Activated CD4-positive, alpha-beta memory T cell treated with anti-CD3 and anti-CD28 coated beads, Interleukin-2, amount 10 ng/mL, durations not matched to agents 7 days and 5 days (primary cell): ENCODE measurements at regions not wholly inside any gene's neighbourhood (a gene's known extent, or its start where the extent isn't known, plus 50 kb on each side); places are given as distances from the start of the nearest gene placed in this dataset.

Experiments used
- CTCF ChIA-PET: fragments of 350-600 bp; sonication (Branson Sonifier 250); formaldehyde crosslinking; loops from one replicate; lab custom pipeline; 2021; ENCODE audit warnings: antibody characterized with exemption, inconsistent platforms; lab: Charles Lee
- POLR2A ChIA-PET: fragments of 350-600 bp; sonication (Branson Sonifier 250); formaldehyde crosslinking; loops from one replicate; lab custom pipeline; 2021; ENCODE audit warnings: antibody characterized with exemption; lab: Charles Lee
- DNase-seq: peaks from one replicate; pipeline ENCODE4 v3.0.0-alpha.2; 2020
- H3K27ac Mint-ChIP-seq: one replicate; pipeline ENCODE4 v1.8.0; 2021; ENCODE audit warnings: mild to moderate bottlenecking, mixed read lengths
- H3K27me3 Mint-ChIP-seq: one replicate; pipeline ENCODE4 v1.8.0; 2021; ENCODE audit warnings: mixed read lengths
- H3K36me3 Mint-ChIP-seq: one replicate; pipeline ENCODE4 v1.8.0; 2021; ENCODE audit warnings: low read depth, mixed read lengths
- H3K4me1 Mint-ChIP-seq: one replicate; pipeline ENCODE4 v1.8.0; 2021; ENCODE audit warnings: mixed read lengths
- H3K4me3 Mint-ChIP-seq: one replicate; pipeline ENCODE4 v1.8.0; 2021; ENCODE audit warnings: mild to moderate bottlenecking, mixed read lengths
- H3K9me3 Mint-ChIP-seq: one replicate; pipeline ENCODE4 v1.8.0; 2021; ENCODE audit warnings: mixed read lengths

DNA sequence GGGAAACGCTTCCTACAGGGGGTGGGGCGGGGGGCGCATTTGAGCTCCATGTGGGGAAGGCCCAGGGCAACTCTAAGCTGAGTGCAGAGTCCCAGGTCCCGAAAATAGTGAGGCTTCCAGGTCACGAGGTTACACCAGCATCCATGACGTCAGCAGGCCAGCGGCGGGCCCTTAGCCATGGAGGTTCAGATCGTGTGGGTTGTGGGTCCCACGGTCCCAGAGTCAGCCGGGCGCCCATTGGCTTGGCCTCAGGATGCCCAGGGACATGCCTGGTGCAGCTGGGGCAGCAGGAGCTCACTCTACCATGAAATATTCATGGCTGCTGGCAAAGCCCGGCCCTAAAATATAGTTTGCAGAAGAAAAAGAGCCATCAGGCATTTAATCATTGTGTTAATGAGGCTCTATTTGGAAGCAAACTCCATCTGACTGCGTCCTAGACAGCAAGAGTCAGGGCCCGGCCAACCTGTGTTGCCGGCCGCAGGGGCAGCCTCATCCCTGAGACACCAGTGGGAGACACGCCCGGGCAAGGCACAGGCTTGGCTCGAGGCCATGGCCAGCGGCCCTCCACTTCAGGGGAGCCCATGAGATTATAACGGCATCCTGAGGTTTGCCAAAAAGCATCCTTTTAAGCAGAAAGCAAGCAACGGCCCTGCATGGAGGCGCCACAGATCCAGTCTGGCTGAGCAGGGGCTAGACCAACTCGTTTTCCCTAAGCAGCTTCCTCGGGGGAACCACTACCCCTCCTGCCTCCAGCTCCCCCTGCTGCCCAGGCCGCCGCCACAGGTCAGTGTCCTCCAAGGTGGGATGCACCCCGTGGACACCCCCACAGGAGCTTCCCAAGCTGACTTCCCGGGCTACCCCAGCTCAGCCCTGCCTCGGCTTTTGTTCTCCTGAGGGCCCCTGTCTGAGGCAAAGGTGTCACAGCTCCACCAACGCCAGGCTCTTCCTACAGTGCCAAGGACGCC, 108.9 kb upstream of the PPP1R26 start:
- no peak overlapping the region for H3K27ac Mint-ChIP-seq
- ChIA-PET POLR2A (no interaction called here), CTCF (interaction anchor here (1.1 kb wide), 1 partner anchor 41 kb away, joined by 3 read pairs; no protein-coding TSS in a partner anchor)
- DNase-seq, result no peak
- H3K27me3 Mint-ChIP-seq, result no peaks in the 10 kb centered on the region
- H3K4me1 Mint-ChIP-seq, result no peaks in the 10 kb centered on the region
- H3K4me3 Mint-ChIP-seq, result no peak overlapping the region
- H3K36me3 Mint-ChIP-seq, result no peaks in the 10 kb centered on the region
- H3K9me3 Mint-ChIP-seq, result no peaks in the 10 kb centered on the region

DNA sequence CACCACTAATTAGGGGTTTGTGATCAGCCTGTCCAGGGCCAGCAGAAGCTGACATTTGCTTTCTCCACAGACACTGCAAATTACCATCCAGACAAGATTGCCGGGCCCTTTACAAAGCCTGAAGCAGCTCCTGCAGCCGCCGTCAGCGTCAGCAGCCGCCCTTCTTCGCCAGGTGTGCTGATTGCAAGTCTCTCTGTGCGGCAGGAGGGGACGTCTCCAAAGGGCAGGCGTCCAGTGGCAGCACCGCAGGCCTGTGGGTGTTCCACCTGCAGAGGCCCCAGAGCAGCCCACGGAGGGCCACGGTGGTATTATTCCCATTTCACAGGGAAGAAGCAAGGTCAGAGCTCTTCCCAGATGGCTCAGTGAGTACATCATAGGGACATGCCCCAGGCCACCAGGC, 108.0 kb upstream of the PPP1R26 start:
- H3K4me1 Mint-ChIP-seq, result no peaks in the 10 kb centered on the region
- H3K36me3 Mint-ChIP-seq, result no peaks in the 10 kb centered on the region
- H3K9me3 Mint-ChIP-seq, result no peaks in the 10 kb centered on the region
- ChIA-PET CTCF (interaction anchor here (1.1 kb wide), 1 partner anchor 40 kb away, joined by 3 read pairs; no protein-coding TSS in a partner anchor), POLR2A (interaction anchor here (0.7 kb wide), 1 partner anchor 11 kb away, joined by 3 read pairs; no protein-coding TSS in a partner anchor)
- no peak for DNase-seq
- no peak overlapping the region for H3K4me3 Mint-ChIP-seq
- H3K27me3 Mint-ChIP-seq, result no peaks in the 10 kb centered on the region
- H3K27ac Mint-ChIP-seq, result no peak overlapping the region

DNA sequence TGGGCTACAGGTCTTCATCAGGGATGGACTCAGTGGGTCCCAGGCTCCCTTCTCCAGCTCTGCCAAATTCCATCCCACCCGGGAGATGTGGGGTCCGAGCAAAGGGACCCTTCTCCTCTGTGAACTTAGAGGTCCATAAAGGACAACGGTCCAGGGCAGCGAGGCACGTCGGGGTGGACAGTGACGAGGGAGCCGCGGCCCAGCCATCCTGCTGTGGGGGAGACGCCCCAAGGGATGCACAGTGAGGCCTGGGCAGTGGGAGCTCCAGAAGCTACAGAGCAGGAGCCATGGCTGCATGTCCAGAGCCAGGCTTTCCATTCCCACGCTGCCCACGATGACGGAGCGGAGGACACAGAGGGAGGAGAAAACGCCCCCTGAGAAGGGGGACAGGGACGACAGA, 107.5 kb upstream of the PPP1R26 start:
- POLR2A ChIA-PET, result interaction anchor here (0.7 kb wide), 1 partner anchor 12 kb away, joined by 3 read pairs; no protein-coding TSS in a partner anchor

DNA sequence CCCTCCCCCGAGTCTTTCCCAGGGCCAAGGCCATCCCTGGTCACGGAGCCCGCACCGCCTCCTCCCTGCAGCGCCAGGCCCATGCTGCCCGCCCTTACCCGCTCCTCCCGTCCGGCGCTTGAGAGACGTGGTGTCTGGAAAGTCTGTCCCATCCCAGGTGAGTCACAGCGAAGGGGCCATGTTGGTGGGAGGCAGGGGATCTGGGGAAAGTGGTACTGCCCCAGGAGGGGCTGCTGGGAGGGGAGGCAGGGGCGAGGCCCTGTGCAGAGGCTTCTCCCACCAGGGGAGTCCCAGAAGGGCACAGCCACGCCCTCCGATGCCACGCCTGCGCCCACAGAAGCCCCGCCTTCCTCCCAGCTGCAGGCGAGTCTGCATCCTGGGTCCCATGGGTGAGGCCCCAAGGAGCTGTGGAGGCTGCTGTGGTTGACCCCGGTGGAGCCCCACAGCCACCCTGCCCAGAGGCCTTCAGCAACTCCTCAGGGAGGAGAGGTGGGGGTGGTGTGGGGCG, 107.0 kb upstream of the PPP1R26 start:
- CTCF ChIA-PET, result no interaction called here
- Mint-ChIP-seq H3K9me3 (no peaks in the 10 kb centered on the region), H3K36me3 (no peaks in the 10 kb centered on the region), H3K27ac (no peak overlapping the region), H3K27me3 (no peaks in the 10 kb centered on the region), H3K4me1 (no peaks in the 10 kb centered on the region), H3K4me3 (no peak overlapping the region)
- DNase-seq, result no peak
- POLR2A ChIA-PET, result no interaction called here

More for the DNA sequence above, 107.5 kb upstream of the PPP1R26 start:
- no peaks in the 10 kb centered on the region for H3K27me3 Mint-ChIP-seq
- no peaks in the 10 kb centered on the region for H3K9me3 Mint-ChIP-seq
- no peak for DNase-seq
- no peaks in the 10 kb centered on the region for H3K36me3 Mint-ChIP-seq
- CTCF ChIA-PET, result no interaction called here
- no peak overlapping the region for H3K27ac Mint-ChIP-seq
- no peak overlapping the region for H3K4me3 Mint-ChIP-seq
- no peaks in the 10 kb centered on the region for H3K4me1 Mint-ChIP-seq

DNA sequence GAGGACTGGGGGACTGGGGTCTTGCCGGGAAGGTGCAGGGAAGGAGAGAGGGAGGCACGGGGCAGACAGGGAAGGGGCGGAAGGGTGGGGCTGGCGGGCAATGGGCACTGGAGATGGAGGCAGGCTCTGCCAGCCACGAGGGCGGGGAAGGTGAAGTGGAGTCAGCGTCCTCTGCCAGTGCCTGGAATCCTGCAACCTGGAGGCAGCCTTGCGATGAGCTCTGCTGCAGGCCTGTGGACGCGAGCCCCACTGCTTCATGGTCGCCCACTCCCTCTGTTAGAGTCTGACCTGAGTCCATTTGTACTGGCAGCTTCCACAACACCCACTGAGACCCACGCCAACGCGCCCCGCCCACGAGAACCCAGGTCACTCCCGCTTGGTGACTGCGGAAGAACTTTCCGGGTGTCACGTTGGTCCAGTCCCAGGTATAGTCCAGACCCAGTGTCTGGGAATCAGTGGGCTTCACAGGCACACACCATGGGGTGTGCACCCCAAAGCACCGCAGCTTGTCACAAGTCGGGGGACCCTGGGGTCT, 106.4 kb upstream of the PPP1R26 start:
- H3K27ac Mint-ChIP-seq, result no peak overlapping the region
- no peaks in the 10 kb centered on the region for H3K36me3 Mint-ChIP-seq
- H3K9me3 Mint-ChIP-seq, result no peaks in the 10 kb centered on the region
- no peak for DNase-seq
- no peak overlapping the region for H3K4me3 Mint-ChIP-seq
- ChIA-PET CTCF (no interaction called here), POLR2A (no interaction called here)
- no peaks in the 10 kb centered on the region for H3K27me3 Mint-ChIP-seq
- H3K4me1 Mint-ChIP-seq, result no peaks in the 10 kb centered on the region

DNA sequence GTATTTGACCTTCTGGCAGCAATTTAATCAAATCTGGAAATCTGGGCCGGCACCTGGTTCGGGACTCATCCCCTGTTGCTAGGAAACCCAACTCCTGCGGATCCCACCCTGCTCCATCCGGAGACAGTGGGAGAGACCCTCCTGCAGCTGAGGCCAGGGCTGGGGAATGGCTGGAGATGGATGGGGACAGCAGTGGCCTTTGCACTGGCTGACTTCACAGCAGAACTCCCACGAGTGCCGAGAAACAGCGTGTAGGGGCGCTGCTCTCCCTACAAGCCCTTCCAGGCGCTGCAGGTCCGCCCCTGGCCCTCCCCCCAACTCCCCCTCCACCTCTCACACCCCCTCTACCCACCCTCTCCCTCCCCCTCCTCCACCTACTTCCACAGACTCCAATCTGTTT, 105.8 kb upstream of the PPP1R26 start:
- CTCF ChIA-PET, result no interaction called here
- no peak for DNase-seq
- no peaks in the 10 kb centered on the region for H3K4me1 Mint-ChIP-seq

DNA sequence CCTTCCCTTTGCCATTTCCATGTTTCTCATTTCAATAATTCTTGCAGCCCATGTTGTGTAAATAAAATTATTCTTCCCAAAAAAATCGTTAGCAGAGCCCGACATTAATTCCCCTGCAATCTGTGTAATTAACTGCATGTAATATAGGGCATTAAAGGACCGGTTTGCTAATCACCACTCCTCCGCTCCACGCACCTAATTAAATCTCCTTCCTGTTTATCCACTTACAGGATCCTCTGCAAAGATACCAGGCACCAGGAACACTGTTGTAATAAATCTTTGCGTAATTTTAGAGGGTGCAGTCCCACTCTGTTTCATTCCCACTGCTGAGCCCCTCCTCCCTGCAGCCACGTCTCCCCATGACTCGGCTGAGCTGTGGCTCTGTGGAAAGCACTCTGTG, 105.0 kb upstream of the PPP1R26 start:
- H3K27me3 Mint-ChIP-seq, result no peaks in the 10 kb centered on the region
- H3K36me3 Mint-ChIP-seq, result no peaks in the 10 kb centered on the region
- ChIA-PET POLR2A (no interaction called here), CTCF (no interaction called here)
- H3K4me1 Mint-ChIP-seq, result no peaks in the 10 kb centered on the region
- H3K9me3 Mint-ChIP-seq, result no peaks in the 10 kb centered on the region
- H3K4me3 Mint-ChIP-seq, result no peak overlapping the region
- no peak overlapping the region for H3K27ac Mint-ChIP-seq
- no peak for DNase-seq

More for the DNA sequence above, 105.8 kb upstream of the PPP1R26 start:
- H3K36me3 Mint-ChIP-seq, result no peaks in the 10 kb centered on the region
- POLR2A ChIA-PET, result no interaction called here
- no peaks in the 10 kb centered on the region for H3K9me3 Mint-ChIP-seq
- H3K27me3 Mint-ChIP-seq, result no peaks in the 10 kb centered on the region
- H3K27ac Mint-ChIP-seq, result no peak overlapping the region
- no peak overlapping the region for H3K4me3 Mint-ChIP-seq

DNA sequence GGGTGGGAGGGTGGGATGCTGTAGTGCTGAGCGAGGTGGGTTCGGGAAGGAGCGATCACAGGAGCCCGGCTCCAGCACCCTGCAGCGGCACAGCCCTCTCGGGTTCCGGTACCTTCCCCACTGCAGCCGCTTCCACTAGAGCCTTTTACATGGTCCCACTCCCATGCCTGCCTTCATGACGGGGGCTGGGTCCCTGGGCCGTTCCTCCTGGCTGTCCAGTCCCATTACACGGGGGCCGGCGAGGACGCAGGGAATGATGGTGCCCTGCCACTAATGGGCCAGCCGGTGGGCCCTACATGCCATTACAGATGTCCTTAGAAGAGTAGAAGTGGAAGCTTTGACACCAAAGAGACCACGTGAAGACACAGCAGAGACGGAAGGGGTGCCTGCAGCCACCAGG, 104.6 kb upstream of the PPP1R26 start:
- ChIA-PET CTCF (no interaction called here), POLR2A (no interaction called here)
- no peaks in the 10 kb centered on the region for H3K36me3 Mint-ChIP-seq

DNA sequence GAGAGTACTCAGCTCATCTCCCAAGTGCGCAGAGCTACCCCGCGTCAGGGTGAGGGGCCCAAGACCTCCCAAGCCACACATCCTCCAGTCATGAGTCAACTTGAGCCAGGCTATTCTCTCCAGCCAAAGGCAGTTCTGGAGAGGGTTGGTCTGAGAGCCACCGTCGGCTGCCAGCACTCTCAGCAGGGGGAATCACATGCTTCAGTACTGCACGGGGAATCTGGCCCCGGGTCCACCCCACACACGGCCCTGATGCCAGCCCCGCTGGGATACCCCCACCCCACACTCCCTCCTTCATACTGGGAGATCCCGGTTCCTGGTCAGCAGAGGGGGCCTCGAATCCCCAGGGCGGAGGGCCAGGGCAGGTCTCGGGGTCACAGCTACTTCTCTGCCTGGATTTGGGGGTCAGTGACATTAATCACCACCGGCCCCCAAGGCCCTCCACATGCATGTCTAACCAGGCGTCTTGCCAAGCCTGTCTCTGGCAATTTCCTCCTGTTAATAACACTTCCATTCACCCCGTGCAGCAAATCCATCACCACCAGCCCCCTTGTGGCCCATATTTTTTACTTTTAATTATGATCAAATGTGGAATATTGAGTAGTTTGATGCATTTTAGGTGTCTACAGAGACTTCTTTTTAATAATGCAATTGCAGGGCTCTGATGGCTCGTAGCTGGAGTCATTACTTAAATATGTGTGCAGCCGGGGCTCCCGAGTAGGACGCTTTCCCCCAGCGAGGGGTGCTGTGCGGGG, 102.9 kb upstream of the PPP1R26 start:
- Mint-ChIP-seq H3K36me3 (no peaks in the 10 kb centered on the region), H3K27ac (no peak overlapping the region), H3K27me3 (no peaks in the 10 kb centered on the region), H3K4me1 (no peaks in the 10 kb centered on the region), H3K9me3 (no peaks in the 10 kb centered on the region), H3K4me3 (no peak overlapping the region)
- ChIA-PET CTCF (no interaction called here), POLR2A (no interaction called here)
- no peak for DNase-seq

More for the DNA sequence above, 104.6 kb upstream of the PPP1R26 start:
- Mint-ChIP-seq H3K4me1 (no peaks in the 10 kb centered on the region), H3K27ac (no peak overlapping the region), H3K4me3 (no peak overlapping the region), H3K27me3 (no peaks in the 10 kb centered on the region), H3K9me3 (no peaks in the 10 kb centered on the region)
- DNase-seq, result no peak

DNA sequence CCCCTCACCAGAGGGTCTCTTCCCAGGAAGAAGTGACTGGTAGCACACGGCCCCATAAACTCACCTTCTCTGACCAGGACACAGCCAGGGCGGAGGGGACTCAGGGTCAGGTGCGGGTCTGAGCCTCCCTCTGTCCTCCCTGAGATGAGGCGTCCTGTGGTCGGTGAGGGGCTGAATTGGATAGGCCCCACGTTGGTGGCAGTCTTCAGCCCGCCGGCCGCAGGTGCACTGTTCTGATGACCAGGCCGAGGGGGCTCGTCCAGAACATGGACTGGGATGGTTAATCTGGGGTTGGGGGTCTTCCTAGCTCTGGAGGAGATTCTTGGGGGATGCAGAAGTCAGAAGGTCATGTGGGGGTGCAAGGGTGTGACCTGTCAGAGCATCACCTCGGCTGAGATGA, 102.2 kb upstream of the PPP1R26 start:
- Mint-ChIP-seq H3K4me3 (no peak overlapping the region), H3K27me3 (no peaks in the 10 kb centered on the region), H3K9me3 (no peaks in the 10 kb centered on the region), H3K27ac (no peak overlapping the region), H3K4me1 (no peaks in the 10 kb centered on the region), H3K36me3 (no peaks in the 10 kb centered on the region)
- POLR2A ChIA-PET, result no interaction called here
- CTCF ChIA-PET, result no interaction called here
- DNase-seq, result no peak

DNA sequence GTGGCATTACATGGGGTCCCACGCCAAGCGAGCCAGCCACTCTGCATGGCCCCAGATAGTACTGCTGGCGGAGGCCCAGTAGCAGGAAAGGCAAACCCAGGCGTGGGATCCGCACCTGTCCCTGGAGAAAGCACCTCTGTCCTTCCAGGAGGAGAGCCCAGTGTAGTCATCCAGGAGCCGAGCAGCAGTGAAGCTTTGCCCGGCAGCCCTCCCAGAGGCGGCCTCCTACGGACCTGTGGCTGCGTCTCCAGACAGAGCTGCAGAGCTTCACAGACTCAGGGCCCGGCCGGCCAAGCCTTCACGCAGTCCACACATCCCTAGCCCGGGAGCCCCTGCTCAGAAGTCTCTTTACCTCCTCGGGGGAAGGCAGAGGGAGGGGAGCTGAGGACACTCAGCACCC, 100.8 kb upstream of the PPP1R26 start:
- DNase-seq, result no peak
- H3K27ac Mint-ChIP-seq, result no peak overlapping the region
- ChIA-PET CTCF (no interaction called here), POLR2A (no interaction called here)
- H3K9me3 Mint-ChIP-seq, result no peaks in the 10 kb centered on the region
- H3K36me3 Mint-ChIP-seq, result no peaks in the 10 kb centered on the region
- no peak overlapping the region for H3K4me3 Mint-ChIP-seq
- no peaks in the 10 kb centered on the region for H3K4me1 Mint-ChIP-seq
- H3K27me3 Mint-ChIP-seq, result no peaks in the 10 kb centered on the region

DNA sequence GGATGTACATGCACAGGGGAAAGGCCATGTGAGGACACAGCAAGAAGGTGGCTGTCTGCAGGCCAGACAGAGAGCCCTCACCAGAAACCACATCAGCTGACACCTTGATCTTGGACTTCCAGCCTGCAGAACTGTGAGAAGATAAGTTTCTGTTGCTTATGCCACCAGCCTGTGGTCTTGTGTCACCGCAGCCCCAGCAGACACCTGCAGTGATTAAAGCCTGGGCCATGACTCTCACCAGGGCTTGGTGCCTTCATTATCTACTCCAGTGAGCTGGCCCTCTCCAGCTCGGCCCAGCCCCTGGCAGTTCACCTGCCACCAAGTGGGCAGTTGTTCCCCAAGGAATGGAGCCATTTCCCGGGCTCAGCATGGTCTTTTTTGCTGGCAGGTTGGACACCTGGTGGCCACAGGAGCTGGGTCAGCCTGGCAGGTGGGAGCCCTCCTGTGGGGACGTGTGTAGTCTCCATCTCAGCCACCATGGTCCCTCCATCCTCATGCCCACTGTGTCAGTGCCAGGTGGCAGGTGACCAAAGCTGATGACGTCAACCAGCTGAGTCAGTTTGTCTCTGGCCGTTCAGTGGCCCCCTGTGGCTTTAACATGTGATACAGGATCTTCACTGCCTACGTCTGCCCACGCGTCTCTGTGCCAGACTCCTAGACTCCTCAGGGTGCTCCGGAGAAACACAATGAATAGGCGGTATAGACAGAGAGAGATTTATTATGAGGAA, 99.9 kb upstream of the PPP1R26 start:
- Mint-ChIP-seq H3K27me3 (no peaks in the 10 kb centered on the region), H3K27ac (no peak overlapping the region), H3K9me3 (peaks cover 2% of the 10 kb centered on the region), H3K4me1 (no peaks in the 10 kb centered on the region), H3K4me3 (no peak overlapping the region), H3K36me3 (no peaks in the 10 kb centered on the region)
- POLR2A ChIA-PET, result no interaction called here
- CTCF ChIA-PET, result no interaction called here
- DNase-seq, result no peak
